Lower lobe of right lung (tissue), 2 donors: ENCODE measurements at regions not wholly inside any gene's neighbourhood (a gene's known extent, or its start where the extent isn't known, plus 50 kb on each side); places are given as distances from the start of the nearest gene placed in this dataset.

ENCODE experiments used
- ATAC-seq, 2 donors: fragments of 200-7000 bp; cut with Tn5 transposase; one replicate each; pipeline ENCODE4 v1.9.1; 2020 to 2022; ENCODE audit warnings: mild to moderate bottlenecking in 2 of 2, moderate library complexity in 2 of 2
- DNase-seq: peaks from one replicate; pipeline ENCODE4 v3.0.0-alpha.2; 2020
- H3K27ac ChIP-seq: fragments of 200-600 bp; one replicate; pipeline ENCODE4 v1.8.0; 2022
- H3K27me3 ChIP-seq: fragments of 200-600 bp; one replicate; pipeline ENCODE4 v1.8.0; 2022; ENCODE audit warnings: low read depth
- H3K36me3 ChIP-seq: fragments of 200-600 bp; one replicate; pipeline ENCODE4 v1.8.0; 2022; ENCODE audit warnings: mild to moderate bottlenecking
- H3K4me1 ChIP-seq: fragments of 200-600 bp; one replicate; pipeline ENCODE4 v1.8.0; 2022
- H3K4me3 ChIP-seq: fragments of 200-600 bp; one replicate; pipeline ENCODE4 v1.8.0; 2022; ENCODE audit warnings: mild to moderate bottlenecking
- H3K9me3 ChIP-seq: fragments of 200-600 bp; one replicate; pipeline ENCODE4 v1.8.0; 2022
- CTCF ChIP-seq: fragments of 200-600 bp; IDR thresholded peaks from one replicate; pipeline ENCODE4 v1.8.0; 2022; ENCODE audit warnings: antibody characterized with exemption, mild to moderate bottlenecking
- intact Hi-C: fragments of 100-400 bp; cut with DNase I; formaldehyde crosslinking; loops from one replicate; pipeline ENCODE4 v1.11.0; 2022
- donor health status: DM: no; HTN: yes; CAD: no; lungs with severe emphysema.

- DNase-seq (no peak), ATAC-seq (no peak)
- Histone ChIP-seq H3K36me3 (no peaks in the 10 kb centered on the region), H3K27ac (no peak overlapping the region), H3K4me1 (no peaks in the 10 kb centered on the region), H3K27me3 (no peaks in the 10 kb centered on the region), H3K4me3 (no peak overlapping the region), H3K9me3 (no peaks in the 10 kb centered on the region)
- intact Hi-C loops, result no loop called here
- no peak for TF ChIP-seq CTCF
Observed at GRCh38 chr4:116088771-116089170, 975.4 kb upstream of the NDST4 start.

- H3K4me1 ChIP-seq, result no peaks in the 10 kb centered on the region
- no peaks in the 10 kb centered on the region for H3K9me3 ChIP-seq
- no peaks in the 10 kb centered on the region for H3K27me3 ChIP-seq
- H3K27ac ChIP-seq, result no peak overlapping the region
- ATAC-seq (no peak), DNase-seq (no peak)
- intact Hi-C loops, result no loop called here
- H3K36me3 ChIP-seq, result no peaks in the 10 kb centered on the region
- H3K4me3 ChIP-seq, result no peak overlapping the region
- TF ChIP-seq CTCF, result no peak
Observed at GRCh38 chr4:116082808-116083366, 969.5 kb upstream of the NDST4 start.

GRCh38 chr4:116073051-116073450, 959.6 kb upstream of the NDST4 start:
- intact Hi-C loops, result no loop called here

GRCh38 chr4:116070283-116070682, 956.9 kb upstream of the NDST4 start:
- intact Hi-C loops, result no loop called here
- TF ChIP-seq CTCF, result no peak

More at GRCh38 chr4:116073051-116073450, 959.6 kb upstream of the NDST4 start:
- DNase-seq, result no peak
- no peaks in the 10 kb centered on the region for H3K27me3 ChIP-seq
- no peaks in the 10 kb centered on the region for H3K36me3 ChIP-seq
- H3K4me3 ChIP-seq, result no peak overlapping the region
- H3K27ac ChIP-seq, result no peak overlapping the region
- ATAC-seq, result no peak
- H3K9me3 ChIP-seq, result no peaks in the 10 kb centered on the region
- TF ChIP-seq CTCF, result no peak
- no peaks in the 10 kb centered on the region for H3K4me1 ChIP-seq

GRCh38 chr4:116066711-116067245, 953.4 kb upstream of the NDST4 start:
- ATAC-seq, result no peak
- intact Hi-C loops, result no loop called here
- no peaks in the 10 kb centered on the region for H3K27me3 ChIP-seq
- H3K9me3 ChIP-seq, result no peaks in the 10 kb centered on the region
- no peak overlapping the region for H3K4me3 ChIP-seq
- TF ChIP-seq CTCF, result no peak
- H3K4me1 ChIP-seq, result no peaks in the 10 kb centered on the region
- DNase-seq, result no peak
- H3K36me3 ChIP-seq, result no peaks in the 10 kb centered on the region
- H3K27ac ChIP-seq, result no peak overlapping the region

More at GRCh38 chr4:116070283-116070682, 956.9 kb upstream of the NDST4 start:
- no peaks in the 10 kb centered on the region for H3K9me3 ChIP-seq
- no peak overlapping the region for H3K27ac ChIP-seq
- DNase-seq (no peak), ATAC-seq (no peak)
- no peaks in the 10 kb centered on the region for H3K27me3 ChIP-seq
- H3K36me3 ChIP-seq, result no peaks in the 10 kb centered on the region
- H3K4me1 ChIP-seq, result no peaks in the 10 kb centered on the region
- no peak overlapping the region for H3K4me3 ChIP-seq
